Lower leg skin (tissue), 4 donors: ENCODE measurements at regions not wholly inside any gene's neighbourhood (a gene's known extent, or its start where the extent isn't known, plus 50 kb on each side); places are given as distances from the start of the nearest gene placed in this dataset.

Experiments
- DNase-seq, 2 donors: peaks; one replicate each; pipeline ENCODE4 v3.0.0-alpha.2; 2019; ENCODE audit warnings: low spot score in 2 of 2
- H3K4me3 ChIP-seq: fragments of 200-600 bp; sonication (generic); 2 replicates; pipeline ENCODE4 v1.5.1; 2017; ENCODE audit warnings: mild to moderate bottlenecking, low read depth; ENCODE audit not compliant: poor library complexity, severe bottlenecking
- CTCF ChIP-seq, 3 donors: fragments of 450-650 bp; IDR thresholded peaks; one replicate each; pipeline ENCODE4 v1.5.1; 2016; ENCODE audit warnings: antibody characterized with exemption in 3 of 3, mild to moderate bottlenecking in 3 of 3, moderate library complexity in 2 of 3
- POLR2A ChIP-seq, 2 donors: fragments of 450-650 bp; IDR thresholded peaks; one replicate each; pipeline ENCODE4 v1.6.1; 2016 to 2017; ENCODE audit warnings: antibody characterized with exemption in 2 of 2, mild to moderate bottlenecking in 1 of 2, moderate library complexity in 1 of 2
- WGBS, 2 donors: methylation state at CpG; one replicate each; pipeline ENCODE4 v1.1.5; 2018; 5-methylcytosine and 5-hydroxymethylcytosine counted together
- intact Hi-C: fragments of 100-400 bp; cut with DNase I; formaldehyde crosslinking; loops from one replicate; pipeline ENCODE4 v1.15.0; 2023; ENCODE audit warnings: low total_unique reads

- TF ChIP-seq POLR2A (IDR thresholded peaks at IDR 0.05) (no peak), CTCF (IDR thresholded peaks at IDR 0.05) (no peak)
- intact Hi-C loops, result no loop called here
- DNase-seq, result peak in 1 of 2 donors; percentile 60
- 96% methylated on average over 4 of the region's 4 CpGs for WGBS, 2 donors
- H3K4me3 ChIP-seq, result no peak overlapping the region
Observed at GRCh38 chr12:3968523-3968922, 95.3 kb upstream of the PARP11 start.

- TF ChIP-seq CTCF (IDR thresholded peaks at IDR 0.05) (no peak), POLR2A (IDR thresholded peaks at IDR 0.05) (no peak)
- intact Hi-C loops, result no loop called here
- 72 to 74% methylated on average over 11 of the region's 11 CpGs for WGBS, 2 donors
- DNase-seq, result peak in 1 of 2 donors; percentile 66
- H3K4me3 ChIP-seq, result no peak overlapping the region
Observed at GRCh38 chr12:3967556-3968160, 94.5 kb upstream of the PARP11 start.

GRCh38 chr12:3966376-3966775, 93.2 kb upstream of the PARP11 start:
- TF ChIP-seq POLR2A (IDR thresholded peaks at IDR 0.05) (no peak), CTCF (IDR thresholded peaks at IDR 0.05) (no peak)
- no peak overlapping the region for H3K4me3 ChIP-seq
- intact Hi-C loops, result no loop called here
- 61 to 71% methylated on average over 3 of the region's 3 CpGs for WGBS, 2 donors
- DNase-seq, result peak in 1 of 2 donors; percentile 23

- H3K4me3 ChIP-seq, result no peak overlapping the region
- intact Hi-C loops, result no loop called here
- peak in 1 of 2 donors; percentile 10 for DNase-seq
- TF ChIP-seq POLR2A (IDR thresholded peaks at IDR 0.05) (no peak), CTCF (IDR thresholded peaks at IDR 0.05) (no peak)
- 90 to 91% methylated on average over 3 of the region's 3 CpGs for WGBS, 2 donors
Observed at GRCh38 chr12:3965046-3965445, 91.8 kb upstream of the PARP11 start.

- intact Hi-C loops, result no loop called here
- TF ChIP-seq POLR2A (IDR thresholded peaks at IDR 0.05) (no peak), CTCF (IDR thresholded peaks at IDR 0.05) (no peak)
- peak in 1 of 2 donors; percentile 64 for DNase-seq
- 63 to 75% methylated on average over 9 of the region's 9 CpGs for WGBS, 2 donors
- H3K4me3 ChIP-seq, result no peak overlapping the region
Observed at GRCh38 chr12:3964439-3964838, 91.2 kb upstream of the PARP11 start.
